ENCODE measurements at regions not wholly inside any gene's neighbourhood (a gene's known extent, or its start where the extent isn't known, plus 50 kb on each side); places are given as distances from the start of the nearest gene placed in this dataset.

DNA sequence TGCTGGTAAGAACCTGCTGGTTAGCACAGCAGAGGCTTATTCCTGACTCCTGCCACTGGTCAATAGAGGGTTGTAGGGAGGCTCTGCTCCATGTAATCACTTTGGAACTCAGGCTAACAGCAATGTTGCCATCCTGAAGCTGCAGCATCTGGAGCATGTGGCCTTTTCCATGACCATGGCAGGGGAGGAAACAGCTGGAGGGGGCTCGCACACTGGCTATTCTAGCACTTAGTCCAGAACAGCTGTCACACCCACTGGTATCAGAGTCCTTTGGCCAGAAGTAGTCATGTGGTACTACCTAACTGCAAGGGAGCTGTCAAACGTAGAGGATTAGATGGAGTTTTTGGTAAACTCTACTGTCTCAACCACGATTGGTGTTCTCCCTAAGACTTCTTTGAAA, 450.0 kb downstream of the RPS24 start:
- no peaks in the 10 kb centered on the region for H3K36me3 ChIP-seq
- no peaks in the 10 kb centered on the region for H3K9me3 ChIP-seq
- no peak overlapping the region for H3K4me3 ChIP-seq
- no peaks in the 10 kb centered on the region for H3K27me3 ChIP-seq
- no peak for DNase-seq

DNA sequence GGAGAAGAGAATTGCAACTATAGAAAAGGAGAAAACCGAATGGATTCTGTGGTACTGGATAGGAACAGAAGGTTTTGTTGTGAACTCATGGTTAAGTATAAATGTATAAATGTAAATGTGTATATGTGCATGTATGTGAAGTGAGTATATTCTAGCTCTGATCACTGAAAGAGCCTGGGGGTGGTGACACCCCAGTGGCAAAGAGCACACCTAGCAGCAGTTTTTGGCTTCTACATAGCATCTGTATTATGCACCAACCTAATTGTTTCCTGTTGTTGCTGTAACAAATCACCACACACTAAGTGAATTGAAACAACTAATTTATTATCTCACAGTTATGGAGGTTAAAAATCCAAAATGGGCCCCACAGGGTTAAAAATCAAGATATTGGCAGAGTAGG, 455.4 kb downstream of the RPS24 start:
- no peak overlapping the region for H3K4me3 ChIP-seq
- no peaks in the 10 kb centered on the region for H3K27me3 ChIP-seq
- no peak for DNase-seq
- no peaks in the 10 kb centered on the region for H3K36me3 ChIP-seq
- H3K9me3 ChIP-seq, result peaks cover 13% of the 10 kb centered on the region

DNA sequence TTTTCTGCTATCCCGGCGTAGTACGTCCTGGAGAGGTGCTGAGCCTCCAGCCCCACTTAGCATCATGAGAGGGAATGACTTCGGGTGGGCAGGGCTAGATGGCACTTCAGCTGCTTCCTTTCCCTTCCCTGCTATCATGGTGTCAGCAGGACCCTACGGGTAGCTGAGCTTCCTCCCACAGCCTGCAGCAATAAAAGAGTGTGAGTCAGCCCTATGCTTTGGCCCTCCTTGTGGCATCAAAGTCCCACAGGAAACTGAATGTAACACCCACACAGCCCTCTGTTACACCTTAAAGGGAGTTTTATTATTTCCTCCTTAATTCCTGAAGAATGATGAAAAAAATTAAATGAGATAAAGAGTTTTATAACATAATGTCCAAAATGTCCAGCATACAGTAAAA, 458.1 kb downstream of the RPS24 start:
- Histone ChIP-seq H3K27me3 (no peaks in the 10 kb centered on the region), H3K4me3 (no peak overlapping the region), H3K36me3 (no peaks in the 10 kb centered on the region), H3K9me3 (peaks cover 13% of the 10 kb centered on the region)
- DNase-seq, result peak; percentile 61

DNA sequence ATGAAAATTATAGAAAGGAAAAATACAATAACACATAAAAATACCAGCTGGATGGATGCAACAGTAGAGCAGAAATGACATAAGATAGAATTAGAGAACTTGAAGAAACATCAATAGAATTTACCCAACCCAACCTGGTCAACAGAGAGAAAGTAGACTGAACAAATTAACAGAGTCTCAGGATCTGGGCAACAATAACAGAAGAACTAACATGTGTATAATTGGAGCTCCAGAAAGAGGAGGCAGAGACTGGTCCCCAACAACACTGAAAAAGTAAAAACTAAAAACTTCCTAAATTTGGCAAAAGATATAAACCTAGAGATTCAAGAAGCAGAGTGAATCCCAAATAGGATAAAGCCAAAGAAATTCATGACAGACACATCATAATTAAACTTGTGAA, 458.8 kb downstream of the RPS24 start:
- DNase-seq, result no peak
- Histone ChIP-seq H3K36me3 (no peaks in the 10 kb centered on the region), H3K4me3 (no peak overlapping the region), H3K27me3 (no peaks in the 10 kb centered on the region), H3K9me3 (peaks cover 13% of the 10 kb centered on the region)

DNA sequence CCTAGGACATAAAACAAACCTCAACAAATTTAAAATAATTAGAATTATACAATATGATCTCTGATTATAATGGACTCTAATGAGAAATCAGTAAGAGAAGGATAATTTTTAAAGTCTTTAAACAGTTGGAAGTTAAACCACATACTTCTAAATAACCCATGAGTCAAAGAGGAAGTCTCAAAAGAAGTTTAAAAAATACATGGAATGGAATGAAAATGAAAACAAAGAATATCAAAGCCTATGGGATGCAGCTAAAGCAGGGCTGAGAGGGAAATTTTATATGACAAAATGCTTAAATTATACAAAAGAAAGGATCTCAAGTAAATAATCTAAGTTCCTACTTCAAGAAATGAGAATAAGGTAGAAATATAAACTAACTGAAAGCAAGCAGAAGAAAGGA, 460.5 kb downstream of the RPS24 start:
- Histone ChIP-seq H3K27me3 (no peaks in the 10 kb centered on the region), H3K9me3 (peaks cover 13% of the 10 kb centered on the region), H3K4me3 (no peak overlapping the region), H3K36me3 (no peaks in the 10 kb centered on the region)
- no peak for DNase-seq

DNA sequence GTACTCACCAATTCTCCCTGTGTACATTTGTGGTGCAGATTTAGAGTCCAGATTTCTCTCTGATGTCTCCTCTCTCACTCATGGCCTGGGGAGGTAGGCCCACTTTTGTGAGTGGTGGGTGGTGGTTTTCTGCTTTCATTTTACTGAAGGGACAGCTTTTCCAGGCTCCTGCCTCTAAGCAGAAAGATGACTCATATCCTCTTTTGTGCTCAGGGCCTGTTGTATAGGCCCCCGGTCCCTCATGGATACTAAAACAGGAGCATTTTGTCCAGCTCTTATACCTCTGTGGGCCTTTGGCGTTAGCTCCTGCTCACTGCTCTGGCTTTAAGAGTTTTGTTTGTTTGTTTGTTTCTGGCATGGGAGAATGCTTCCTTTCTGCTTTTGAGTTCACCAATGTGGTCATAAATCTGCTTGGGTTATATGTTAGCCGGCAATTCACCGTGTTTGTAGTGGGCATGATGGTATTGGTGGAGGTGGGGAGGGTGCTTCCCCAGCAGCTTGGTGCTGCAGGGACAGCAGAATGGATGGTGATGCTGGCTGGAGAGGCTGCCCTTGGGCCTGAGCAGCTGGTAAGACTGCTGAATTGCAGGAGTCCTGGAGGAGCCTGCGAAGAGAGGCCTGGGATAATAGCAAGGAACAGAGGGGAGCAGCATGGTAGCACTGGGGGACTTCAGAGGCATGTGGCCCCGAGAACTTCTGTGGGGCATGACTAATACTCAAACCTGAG, 468.7 kb downstream of the RPS24 start:
- H3K27me3 ChIP-seq, result no peaks in the 10 kb centered on the region
- peak; percentile 28 for DNase-seq
- no peak overlapping the region for H3K4me3 ChIP-seq
- no peaks in the 10 kb centered on the region for H3K36me3 ChIP-seq
- H3K9me3 ChIP-seq, result peaks cover 3% of the 10 kb centered on the region; the same call in 1 of the 2 replicates

DNA sequence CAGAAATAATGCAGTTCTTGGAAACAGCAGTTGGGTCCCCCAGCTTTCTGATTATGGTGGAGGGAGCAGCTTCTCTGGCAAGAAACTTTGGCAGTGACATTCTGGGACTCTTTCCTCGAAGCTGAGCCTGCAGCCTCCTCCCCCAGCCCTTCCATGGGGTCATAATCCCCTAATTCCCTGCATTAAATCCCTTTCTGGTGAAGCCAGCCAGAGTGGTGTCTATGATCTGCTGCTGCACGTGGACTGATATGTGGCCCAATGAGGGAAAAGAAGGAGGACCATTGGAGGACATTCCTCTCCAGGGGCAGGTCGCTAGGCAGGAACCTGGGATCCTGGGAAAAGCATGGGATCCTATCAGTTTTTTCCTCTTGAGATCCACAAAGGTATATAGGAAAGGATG, 470.5 kb downstream of the RPS24 start:
- Histone ChIP-seq H3K9me3 (peaks cover 3% of the 10 kb centered on the region; the same call in 1 of the 2 replicates), H3K4me3 (no peak overlapping the region), H3K27me3 (no peaks in the 10 kb centered on the region), H3K36me3 (no peaks in the 10 kb centered on the region)
- DNase-seq, result no peak

DNA sequence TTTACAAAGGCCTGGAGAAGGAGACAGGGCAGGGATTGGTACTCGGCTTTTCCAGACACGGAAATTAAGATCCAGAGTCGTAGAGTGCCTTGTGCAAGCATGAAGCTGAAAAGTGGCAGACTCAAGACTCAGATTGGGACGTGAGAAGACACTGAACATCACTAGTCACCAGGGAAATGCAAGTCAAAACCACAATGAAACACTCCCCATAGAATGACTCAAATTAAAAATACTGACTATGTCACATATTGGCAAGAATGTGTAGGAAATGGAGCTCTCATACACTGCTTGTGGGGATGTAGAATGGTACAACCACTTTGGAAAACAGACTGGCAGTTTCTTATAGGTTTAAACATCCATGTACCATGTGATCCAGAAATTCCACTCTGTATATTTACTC, 472.0 kb downstream of the RPS24 start:
- DNase-seq, result no peak
- peaks cover 3% of the 10 kb centered on the region; the same call in 1 of the 2 replicates for H3K9me3 ChIP-seq
- no peaks in the 10 kb centered on the region for H3K27me3 ChIP-seq
- no peaks in the 10 kb centered on the region for H3K36me3 ChIP-seq
- H3K4me3 ChIP-seq, result no peak overlapping the region

DNA sequence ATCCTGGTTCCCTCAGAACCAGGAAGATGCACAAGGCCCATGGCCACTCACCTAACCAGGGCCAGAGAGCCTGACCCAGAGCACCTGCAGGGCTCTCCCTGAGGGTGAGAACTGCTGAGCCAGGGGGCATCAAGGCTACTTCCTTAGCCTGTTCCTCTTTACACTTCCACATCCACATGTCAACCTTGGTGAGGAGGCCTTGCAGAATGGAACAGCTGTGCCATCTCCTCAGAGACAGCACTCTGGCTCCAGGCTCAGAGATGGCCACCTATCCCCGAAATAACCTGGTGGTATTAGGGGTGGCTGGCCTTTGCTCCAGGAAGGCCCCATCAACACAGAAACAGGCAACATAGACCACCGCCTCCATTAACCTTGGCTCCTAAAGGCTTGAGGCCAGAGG, 473.0 kb downstream of the RPS24 start:
- no peaks in the 10 kb centered on the region for H3K36me3 ChIP-seq
- H3K27me3 ChIP-seq, result no peaks in the 10 kb centered on the region
- DNase-seq, result no peak
- no peak overlapping the region for H3K4me3 ChIP-seq
- H3K9me3 ChIP-seq, result peaks cover 3% of the 10 kb centered on the region; the same call in 1 of the 2 replicates

DNA sequence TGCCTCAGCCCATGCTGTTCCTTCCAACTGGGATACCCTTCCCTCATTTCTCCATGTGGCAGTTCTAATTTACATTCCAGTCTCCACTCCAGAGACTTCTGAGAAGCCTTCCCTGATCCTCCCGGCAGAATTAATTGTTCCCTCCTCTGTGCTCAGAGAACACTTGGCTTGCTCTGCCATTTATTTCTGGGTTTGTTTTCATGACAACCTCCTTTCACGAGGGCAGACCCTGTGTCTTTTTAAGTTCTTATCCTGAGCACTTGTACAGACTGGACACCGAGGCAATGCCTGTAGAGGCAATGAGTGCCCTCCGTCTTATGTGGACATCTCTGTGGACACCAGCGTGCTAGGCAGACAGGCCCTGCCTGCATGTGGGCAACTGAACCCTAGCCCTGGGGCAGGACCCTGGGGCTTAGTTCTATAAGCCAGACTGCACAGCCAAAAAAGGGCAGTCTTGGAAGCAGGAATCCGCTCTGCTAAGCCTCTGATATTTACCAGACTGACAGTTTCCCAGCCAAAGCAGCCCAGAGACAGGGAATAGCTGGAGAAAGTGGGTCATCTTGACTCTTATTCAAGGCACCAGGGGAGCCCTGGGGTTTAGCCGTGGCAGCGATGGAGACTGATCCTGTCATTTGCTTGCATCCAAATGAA, 474.0 kb downstream of the RPS24 start:
- no peak overlapping the region for H3K4me3 ChIP-seq
- no peaks in the 10 kb centered on the region for H3K27me3 ChIP-seq
- DNase-seq, result no peak
- H3K36me3 ChIP-seq, result no peaks in the 10 kb centered on the region
- H3K9me3 ChIP-seq, result peaks cover 3% of the 10 kb centered on the region; the same call in 1 of the 2 replicates

DNA sequence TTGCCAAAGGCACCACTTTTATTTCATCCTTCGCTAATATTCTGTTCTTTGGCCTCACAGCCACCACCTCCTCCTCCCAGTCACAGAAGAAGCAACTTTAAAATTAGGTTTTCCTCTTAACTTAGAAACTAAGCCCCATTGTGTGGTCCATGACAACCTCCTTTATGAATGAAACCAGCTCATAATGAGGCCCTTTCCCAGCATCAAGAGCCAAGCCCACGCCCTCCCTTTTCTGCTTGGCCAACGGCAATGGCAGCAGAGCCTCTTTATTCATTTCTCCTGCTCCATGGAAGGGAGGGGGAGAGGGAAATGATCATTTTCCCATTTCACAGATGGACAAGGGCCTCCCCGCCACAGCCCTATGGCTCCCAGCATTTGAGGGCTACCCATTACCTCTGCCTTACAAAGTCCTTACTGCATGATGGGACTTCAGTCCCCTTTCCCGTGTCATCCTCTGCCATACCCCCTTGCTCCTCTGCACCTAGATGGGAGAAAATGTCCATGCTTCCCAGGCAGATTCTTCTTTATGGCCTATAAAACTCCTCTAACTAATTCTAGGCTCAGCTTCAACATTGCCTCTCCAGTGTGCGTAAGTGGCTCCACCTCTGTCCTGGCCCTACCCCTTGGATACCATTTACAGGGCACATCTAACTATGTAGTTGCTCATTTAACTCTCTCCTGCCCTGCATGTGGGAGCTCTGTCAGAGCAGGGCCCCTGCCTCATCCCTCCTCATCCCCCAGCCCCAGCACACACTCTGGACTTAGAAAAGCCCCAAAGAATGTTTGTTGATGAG, 475.5 kb downstream of the RPS24 start:
- no peak overlapping the region for H3K4me3 ChIP-seq
- H3K9me3 ChIP-seq, result peaks cover 3% of the 10 kb centered on the region; the same call in 1 of the 2 replicates
- DNase-seq, result no peak
- no peaks in the 10 kb centered on the region for H3K27me3 ChIP-seq
- no peaks in the 10 kb centered on the region for H3K36me3 ChIP-seq

DNA sequence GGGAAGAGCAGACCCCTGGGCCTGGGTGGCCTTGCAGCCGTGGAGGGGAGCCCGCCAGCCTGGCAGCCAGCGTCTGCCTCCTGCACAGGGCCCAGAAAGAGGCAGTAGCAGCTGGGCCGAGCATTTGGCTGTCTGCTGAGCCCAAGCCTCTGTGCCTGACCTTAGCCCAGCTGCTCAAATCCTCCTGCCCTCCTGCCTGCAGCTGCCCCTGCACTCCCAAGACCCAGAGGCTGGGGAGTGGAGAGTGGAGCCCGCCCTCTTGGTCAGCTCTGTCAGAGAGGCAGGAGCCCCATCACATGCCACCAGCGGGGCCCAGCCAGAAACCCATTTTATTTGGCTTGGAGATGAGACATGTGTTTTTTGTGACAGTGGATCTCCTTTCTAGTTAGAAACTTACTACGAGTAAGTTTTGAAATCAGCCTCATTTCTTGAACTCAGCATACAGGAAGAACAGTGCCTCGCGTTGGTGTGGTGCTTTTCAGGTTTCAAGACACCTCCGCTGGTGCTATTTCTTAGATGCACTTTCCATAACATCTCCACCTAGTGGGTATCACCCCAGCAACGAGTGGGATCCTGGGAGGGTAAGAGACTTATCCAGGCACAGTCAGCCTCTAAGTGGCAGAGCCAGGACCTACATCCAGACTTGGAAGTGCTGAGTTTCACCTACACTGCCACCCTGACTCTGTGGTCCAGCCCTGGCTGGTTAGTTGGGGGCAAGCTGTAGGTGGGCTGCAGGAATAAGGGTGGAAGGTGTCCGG, 477.1 kb downstream of the RPS24 start:
- no peaks in the 10 kb centered on the region for H3K27me3 ChIP-seq
- no peak for DNase-seq
- peaks cover 2% of the 10 kb centered on the region; the same call in 1 of the 2 replicates for H3K9me3 ChIP-seq
- H3K4me3 ChIP-seq, result no peak overlapping the region
- H3K36me3 ChIP-seq, result no peaks in the 10 kb centered on the region

DNA sequence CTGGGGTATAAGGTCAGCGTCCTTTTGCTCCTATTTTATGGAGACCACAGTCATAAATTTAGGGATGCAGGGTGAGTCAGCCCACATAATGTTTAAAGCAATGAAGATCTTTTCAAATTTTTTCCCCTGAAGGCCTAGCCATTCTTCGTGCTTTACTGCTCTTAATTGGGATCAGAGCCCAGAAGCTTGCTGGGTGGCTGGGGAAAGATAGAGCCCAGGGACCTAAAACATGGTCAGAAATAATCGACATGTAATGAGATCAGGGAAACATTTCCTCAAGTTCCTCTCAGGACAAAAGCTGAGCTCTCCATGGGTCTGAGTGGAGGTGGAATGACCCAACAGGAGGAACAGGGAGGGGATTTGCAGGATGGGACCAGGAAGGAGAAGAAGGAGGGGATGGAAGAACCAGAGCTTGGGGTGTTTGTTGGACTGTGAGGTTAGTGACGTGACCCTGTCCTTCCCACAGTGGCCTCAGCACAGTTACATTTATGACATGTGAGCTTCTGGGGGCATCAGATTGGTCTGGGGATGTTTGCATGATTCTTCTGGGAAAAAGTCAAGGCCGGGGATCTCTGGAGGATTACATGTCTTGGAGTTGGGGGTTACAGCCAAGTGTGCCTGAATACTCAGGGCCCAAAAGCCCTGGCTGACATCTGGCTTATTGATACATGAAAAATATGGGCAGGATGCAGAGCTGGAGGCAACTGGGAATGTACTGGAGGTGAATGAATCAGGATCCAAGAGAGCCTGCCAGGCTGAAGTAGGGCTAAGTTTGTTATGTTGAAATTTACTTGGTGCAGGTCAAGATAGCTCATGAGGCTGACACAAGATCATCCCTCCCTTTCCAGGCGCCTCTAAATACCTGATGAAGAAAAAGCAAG, 477.9 kb downstream of the RPS24 start:
- DNase-seq, result peak; percentile 42
- no peak overlapping the region for H3K4me3 ChIP-seq
- no peaks in the 10 kb centered on the region for H3K27me3 ChIP-seq
- no peaks in the 10 kb centered on the region for H3K36me3 ChIP-seq
- H3K9me3 ChIP-seq, result no peaks in the 10 kb centered on the region; the same call in 1 of the 2 replicates

DNA sequence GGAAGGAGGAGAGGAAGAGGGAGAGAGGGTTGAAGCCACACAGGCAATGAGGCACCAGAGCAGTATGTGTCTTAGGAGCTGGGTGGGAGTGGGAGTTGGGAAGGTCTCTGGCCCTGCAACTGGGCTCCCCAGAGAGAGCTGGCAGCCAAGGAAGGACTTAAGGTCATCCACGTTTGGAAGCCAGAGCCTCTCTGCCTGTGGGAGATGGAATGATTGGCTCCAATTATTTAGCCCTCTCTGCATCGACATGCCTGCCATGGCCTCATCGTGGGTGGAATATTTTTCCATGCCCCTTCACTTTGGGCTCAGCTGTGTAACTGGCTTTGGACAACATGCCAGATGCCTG, 478.5 kb downstream of the RPS24 start:
- DNase-seq, result peak; percentile 54
- H3K9me3 ChIP-seq, result no peaks in the 10 kb centered on the region
- H3K36me3 ChIP-seq, result no peaks in the 10 kb centered on the region
- H3K4me3 ChIP-seq, result no peak overlapping the region
- H3K27me3 ChIP-seq, result no peaks in the 10 kb centered on the region

DNA sequence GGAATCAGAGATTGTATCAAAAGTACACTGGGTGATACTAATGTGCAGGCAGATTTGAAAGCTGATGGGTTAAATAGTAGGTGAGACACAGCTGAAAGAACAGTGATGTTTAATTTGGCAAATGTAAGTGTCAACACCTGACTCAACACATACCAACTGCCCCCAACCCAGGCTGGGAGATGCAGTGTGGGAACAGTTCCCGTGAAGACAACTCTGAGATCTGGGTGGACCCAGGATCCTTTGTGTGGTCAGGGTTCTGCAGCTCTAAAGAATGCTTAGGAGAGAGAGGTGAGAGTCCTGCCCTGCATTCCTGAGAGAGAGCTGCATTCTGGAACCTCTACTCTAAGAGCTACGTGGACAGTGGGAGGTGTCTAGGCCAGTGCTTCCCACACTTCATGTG, 479.7 kb downstream of the RPS24 start:
- Histone ChIP-seq H3K27me3 (no peaks in the 10 kb centered on the region), H3K4me3 (no peak overlapping the region), H3K9me3 (no peaks in the 10 kb centered on the region), H3K36me3 (no peaks in the 10 kb centered on the region)
- no peak for DNase-seq

DNA sequence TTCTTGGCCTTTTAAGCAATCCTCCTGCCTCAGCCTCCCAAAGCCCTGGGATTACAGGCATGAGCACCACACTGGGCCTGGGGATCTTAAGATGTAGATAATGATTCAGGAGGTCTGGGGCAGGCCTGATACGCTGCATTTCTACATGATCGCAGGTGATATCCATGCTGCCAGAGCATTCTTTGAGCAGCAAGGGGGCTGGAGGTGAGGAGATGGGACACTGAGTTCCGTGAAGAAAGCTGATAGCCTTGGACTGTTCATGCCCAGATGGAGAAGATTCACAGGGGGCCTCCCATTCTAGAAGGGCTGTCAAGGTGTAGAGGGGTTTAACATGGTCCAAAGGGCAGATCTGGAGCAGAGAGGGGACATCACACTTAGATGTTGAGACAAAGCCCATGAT, 480.3 kb downstream of the RPS24 start:
- no peak for DNase-seq
- Histone ChIP-seq H3K27me3 (no peaks in the 10 kb centered on the region), H3K9me3 (no peaks in the 10 kb centered on the region), H3K36me3 (no peaks in the 10 kb centered on the region), H3K4me3 (no peak overlapping the region)
